Loucy (cell line): ENCODE measurements at regions not wholly inside any gene's neighbourhood (a gene's known extent, or its start where the extent isn't known, plus 50 kb on each side); places are given as distances from the start of the nearest gene placed in this dataset.
"Not testable (repeated sequence)": the region's sequence is repeated elsewhere in the genome, so short reads cannot be mapped to it uniquely, and the experiment has no call there.

Experiments
- H2AFZ ChIP-seq: fragments of 200-600 bp; sonication (generic); 2 replicates; pipeline ENCODE4 v1.6.0; 2016; ENCODE audit warnings: antibody characterized with exemption, mild to moderate bottlenecking, low read length, moderate library complexity
- H3F3A ChIP-seq: fragments of 200-600 bp; 2 replicates; pipeline ENCODE4 v1.6.0; 2016; ENCODE audit warnings: antibody characterized with exemption, low read depth, mild to moderate bottlenecking
- H3K27me3 ChIP-seq: fragments of 200-600 bp; sonication (generic); 2 replicates; pipeline ENCODE4 v1.6.1; 2014; ENCODE audit warnings: low read length, mild to moderate bottlenecking; ENCODE audit not compliant: insufficient read depth, poor library complexity, severe bottlenecking
- H3K36me3 ChIP-seq: fragments of 200-600 bp; sonication (generic); 2 replicates; pipeline ENCODE4 v1.6.1; 2016; ENCODE audit warnings: low read length; ENCODE audit not compliant: insufficient read depth
- H3K4me1 ChIP-seq: fragments of 200-600 bp; sonication (generic); 2 replicates; pipeline ENCODE4 v1.5.1; 2014; ENCODE audit warnings: low read length, mild to moderate bottlenecking; ENCODE audit not compliant: insufficient read depth, poor library complexity, severe bottlenecking
- H3K4me2 ChIP-seq: fragments of 200-600 bp; sonication (generic); 2 replicates; pipeline ENCODE4 v1.6.0; 2014; ENCODE audit warnings: antibody characterized with exemption, low read length, low read depth, mild to moderate bottlenecking; ENCODE audit not compliant: poor library complexity, severe bottlenecking
- H3K4me3 ChIP-seq: fragments of 200-600 bp; sonication (generic); 2 replicates; pipeline ENCODE4 v1.5.1; 2014; ENCODE audit warnings: low read length, mild to moderate bottlenecking, mixed read lengths; ENCODE audit not compliant: poor library complexity, severe bottlenecking
- H3K79me2 ChIP-seq: fragments of 200-600 bp; sonication (generic); 2 replicates; pipeline ENCODE4 v1.6.1; 2014; ENCODE audit warnings: low read length; ENCODE audit not compliant: insufficient read depth
- H3K9ac ChIP-seq: fragments of 200-600 bp; sonication (generic); 2 replicates; pipeline ENCODE4 v1.6.0; 2014; ENCODE audit warnings: mild to moderate bottlenecking, low read depth, low read length, moderate library complexity; ENCODE audit not compliant: poor library complexity, severe bottlenecking
- H3K9me2 ChIP-seq: fragments of 200-600 bp; sonication (generic); replicated peaks from 2 replicates; pipeline ENCODE4 v1.6.1; 2016; ENCODE audit warnings: low read depth, low read length, mixed read lengths
- H3K9me3 ChIP-seq: fragments of 200-600 bp; sonication (generic); 2 replicates; pipeline ENCODE4 v1.6.1; 2014; ENCODE audit warnings: mild to moderate bottlenecking, antibody characterized with exemption, low read length, low read depth; ENCODE audit not compliant: insufficient read depth
- H4K20me1 ChIP-seq: fragments of 200-600 bp; sonication (generic); 2 replicates; pipeline ENCODE4 v1.6.0; 2014; ENCODE audit warnings: antibody characterized with exemption, low read length, mild to moderate bottlenecking; ENCODE audit not compliant: insufficient read depth, poor library complexity, severe bottlenecking
- EZH2phosphoT487 ChIP-seq: fragments of 200-600 bp; IDR thresholded peaks from 2 replicates; pipeline ENCODE4 v1.6.1; 2018; ENCODE audit warnings: antibody characterized with exemption, mild to moderate bottlenecking, moderate library complexity, borderline replicate concordance
- TF ChIP-seq, protein P1 (sequence below): fragments of 200-600 bp; sonication (generic); conservative IDR thresholded peaks from 2 replicates; pipeline ENCODE4 v1.5.1; 2014; ENCODE audit warnings: mild to moderate bottlenecking, antibody characterized with exemption, low read length

DNA sequence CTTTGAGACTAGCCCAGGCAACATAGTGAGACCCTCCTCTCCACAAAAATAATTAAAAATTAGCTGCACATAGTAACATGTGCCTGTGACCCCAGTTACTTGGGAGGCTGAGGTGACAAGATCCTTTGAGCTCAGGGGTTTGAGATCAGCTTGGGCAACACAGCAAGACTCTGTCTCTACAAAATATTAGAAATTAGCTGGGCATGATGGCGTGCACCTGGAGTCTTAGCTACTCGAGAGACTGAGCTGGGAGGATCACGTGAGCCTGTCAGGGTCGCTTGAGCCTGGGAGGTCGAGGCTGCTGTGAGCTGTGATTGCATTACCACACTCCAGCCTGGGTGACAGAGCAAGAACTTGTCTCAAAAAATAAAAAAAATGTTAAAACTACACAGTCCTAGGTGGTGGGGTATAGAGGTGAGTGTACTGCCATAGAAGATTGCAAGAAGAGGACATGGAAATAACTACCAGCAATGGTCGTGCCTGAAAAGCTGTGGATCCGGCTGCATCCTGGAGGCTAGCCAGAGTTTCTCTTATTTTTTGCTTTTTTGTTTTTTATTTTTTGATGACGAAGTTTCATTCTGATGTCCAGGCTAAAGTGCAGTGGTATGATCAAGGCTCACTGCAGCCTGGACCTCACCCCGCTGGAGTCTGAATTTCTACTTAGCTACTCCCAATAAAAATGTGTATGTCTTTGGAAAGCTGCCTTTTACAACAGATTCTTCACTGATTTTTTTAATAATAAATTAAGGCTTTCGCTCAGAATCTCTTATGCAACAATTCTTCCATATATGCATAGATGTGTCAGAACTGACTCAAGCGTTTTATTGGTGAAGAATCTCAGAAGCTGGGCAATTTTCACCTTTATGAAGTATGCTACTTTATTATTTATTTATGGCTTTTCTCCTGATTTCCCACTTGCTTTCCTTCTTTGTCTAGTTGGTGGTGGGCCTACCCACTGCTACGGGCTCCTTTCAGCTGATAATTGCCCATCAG, 393.8 kb downstream of the TSHZ3 start:
- Histone ChIP-seq H3F3A (no peaks in the 10 kb centered on the region), H3K4me2 (no peak overlapping the region), H3K79me2 (no peaks in the 10 kb centered on the region), H4K20me1 (no peaks in the 10 kb centered on the region), H2AFZ (no peak overlapping the region), H3K27me3 (no peaks in the 10 kb centered on the region), H3K4me3 (no peak overlapping the region), H3K9me2 (no peaks in the 10 kb centered on the region), H3K4me1 (no peaks in the 10 kb centered on the region), H3K9ac (no peak overlapping the region), H3K9me3 (peaks cover 8% of the 10 kb centered on the region; the same call in 1 of the 2 replicates), H3K36me3 (no peaks in the 10 kb centered on the region)
- TF ChIP-seq, protein P1, sequence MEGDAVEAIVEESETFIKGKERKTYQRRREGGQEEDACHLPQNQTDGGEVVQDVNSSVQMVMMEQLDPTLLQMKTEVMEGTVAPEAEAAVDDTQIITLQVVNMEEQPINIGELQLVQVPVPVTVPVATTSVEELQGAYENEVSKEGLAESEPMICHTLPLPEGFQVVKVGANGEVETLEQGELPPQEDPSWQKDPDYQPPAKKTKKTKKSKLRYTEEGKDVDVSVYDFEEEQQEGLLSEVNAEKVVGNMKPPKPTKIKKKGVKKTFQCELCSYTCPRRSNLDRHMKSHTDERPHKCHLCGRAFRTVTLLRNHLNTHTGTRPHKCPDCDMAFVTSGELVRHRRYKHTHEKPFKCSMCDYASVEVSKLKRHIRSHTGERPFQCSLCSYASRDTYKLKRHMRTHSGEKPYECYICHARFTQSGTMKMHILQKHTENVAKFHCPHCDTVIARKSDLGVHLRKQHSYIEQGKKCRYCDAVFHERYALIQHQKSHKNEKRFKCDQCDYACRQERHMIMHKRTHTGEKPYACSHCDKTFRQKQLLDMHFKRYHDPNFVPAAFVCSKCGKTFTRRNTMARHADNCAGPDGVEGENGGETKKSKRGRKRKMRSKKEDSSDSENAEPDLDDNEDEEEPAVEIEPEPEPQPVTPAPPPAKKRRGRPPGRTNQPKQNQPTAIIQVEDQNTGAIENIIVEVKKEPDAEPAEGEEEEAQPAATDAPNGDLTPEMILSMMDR = no peak
- TF ChIP-seq EZH2phosphoT487 = no peak

DNA sequence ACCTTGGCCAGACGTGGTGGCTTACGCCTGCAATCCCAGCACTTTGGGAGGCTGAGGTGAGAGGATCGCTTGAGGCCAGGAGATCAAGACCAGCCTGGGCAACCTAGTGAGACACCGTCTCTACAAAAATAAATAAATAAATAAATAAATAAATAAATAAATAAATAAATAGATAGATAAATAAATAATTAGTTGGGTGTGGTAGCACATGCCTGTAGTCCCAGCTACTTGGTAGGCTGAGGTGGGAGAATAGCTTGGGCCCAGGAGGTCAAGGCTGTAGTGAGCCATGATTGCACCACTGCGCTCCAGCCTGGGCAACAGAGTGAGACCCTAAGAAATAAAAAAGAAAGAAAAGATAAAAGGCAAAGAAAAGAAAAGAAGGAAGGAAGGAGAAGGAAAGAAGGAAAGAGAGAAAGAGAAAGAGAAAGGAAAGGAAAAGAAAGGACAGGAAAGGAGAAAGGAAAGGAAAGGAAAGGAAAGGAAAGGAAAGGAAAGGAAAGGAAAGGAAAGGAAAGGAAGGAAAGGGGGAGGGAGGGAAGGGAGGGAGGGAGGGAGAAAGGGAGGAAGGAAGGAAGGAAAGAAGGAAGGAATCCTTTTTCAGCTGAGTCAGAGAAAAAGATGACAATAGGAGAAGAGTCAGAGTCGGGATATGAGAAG, 404.8 kb downstream of the TSHZ3 start:
- not testable (repeated sequence) for H3F3A ChIP-seq, H4K20me1 ChIP-seq, H3K36me3 ChIP-seq, H3K4me1 ChIP-seq, H2AFZ ChIP-seq, H3K79me2 ChIP-seq, H3K4me3 ChIP-seq, H3K4me2 ChIP-seq, H3K9ac ChIP-seq, H3K27me3 ChIP-seq, H3K9me2 ChIP-seq
- H3K9me3 ChIP-seq = 0 out of 2 replicates have a peak, but pooled peaks cover 11% of the 10 kb centered on the region

DNA sequence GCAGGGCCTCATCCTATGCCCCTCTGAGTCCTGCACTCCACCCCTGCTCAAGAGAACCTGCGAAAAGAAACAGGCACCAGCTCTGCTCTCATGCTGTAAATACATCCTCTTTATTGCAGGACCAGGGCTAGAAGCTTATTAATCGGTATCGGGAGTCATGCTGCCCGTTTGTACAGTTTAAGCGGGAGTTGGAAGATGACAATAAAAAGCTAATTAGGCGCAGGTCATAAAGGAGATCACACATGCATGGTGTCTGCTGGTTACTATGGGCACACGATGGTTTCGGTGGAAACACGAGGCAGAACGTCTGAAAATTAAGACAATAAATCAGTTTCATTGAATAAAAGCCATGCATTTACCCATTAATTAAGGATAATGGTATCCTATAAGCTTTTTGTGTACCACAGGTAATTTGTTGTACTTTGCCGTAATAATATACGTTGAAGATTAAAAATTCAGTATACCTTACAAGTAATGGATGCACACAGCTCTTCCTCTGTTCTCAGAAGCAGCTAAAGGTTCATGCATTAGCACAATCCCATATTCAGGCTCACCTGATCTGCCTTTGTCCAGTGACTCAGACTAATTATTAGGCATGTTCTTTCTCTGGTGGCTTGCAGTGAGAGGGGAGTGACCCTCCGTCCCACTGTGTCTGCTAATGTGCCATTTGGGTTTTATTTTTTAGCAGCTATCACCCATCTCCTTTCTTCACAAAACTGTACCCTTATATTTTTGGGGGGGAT, 406.0 kb downstream of the TSHZ3 start:
- Histone ChIP-seq H4K20me1 (no peaks in the 10 kb centered on the region), H3K4me1 (no peaks in the 10 kb centered on the region), H3K9me3 (0 out of 2 replicates have a peak, but pooled peaks cover 11% of the 10 kb centered on the region), H3K36me3 (no peaks in the 10 kb centered on the region), H3K27me3 (no peaks in the 10 kb centered on the region), H3K4me2 (no peak overlapping the region), H3K9me2 (no peaks in the 10 kb centered on the region), H3K4me3 (no peak overlapping the region), H3F3A (no peaks in the 10 kb centered on the region), H3K9ac (no peak overlapping the region), H3K79me2 (no peaks in the 10 kb centered on the region), H2AFZ (no peak overlapping the region)
- no peak for TF ChIP-seq EZH2phosphoT487
- TF ChIP-seq, protein P1 = no peak
